Cerebellar cortex (tissue), 1 donor: ENCODE measurements at regions not wholly inside any gene's neighbourhood (a gene's known extent, or its start where the extent isn't known, plus 50 kb on each side); places are given as distances from the start of the nearest gene placed in this dataset.
A peak's percentile ranks its signal among the peaks of the same experiment; 100 is the strongest.

Experiments used
- DNase-seq: peaks from one replicate; pipeline ENCODE4 v3.0.0-alpha.2; 2015; ENCODE audit warnings: low spot score

GRCh38 chr4:149296503-149296902 lies 519.1 kb downstream of the IQCM start:
- DNase-seq = no peak

- no peak for DNase-seq
Measured at GRCh38 chr4:149296084-149296483, 519.6 kb downstream of the IQCM start.

GRCh38 chr4:149294601-149295000 lies 521.0 kb downstream of the IQCM start:
- no peak for DNase-seq

GRCh38 chr4:149293046-149293649 lies 522.5 kb downstream of the IQCM start:
- peak; percentile 3 for DNase-seq

GRCh38 chr4:149292425-149293007 lies 523.1 kb downstream of the IQCM start:
- peak; percentile 52 for DNase-seq

- peak; percentile 69 for DNase-seq
Measured at GRCh38 chr4:149291463-149291862, 524.2 kb downstream of the IQCM start.

- no peak for DNase-seq
Measured at GRCh38 chr4:149280806-149281205, 534.8 kb downstream of the IQCM start.

- no peak for DNase-seq
Measured at GRCh38 chr4:149279776-149280175, 535.9 kb downstream of the IQCM start.

- no peak for DNase-seq
Measured at GRCh38 chr4:149279331-149279730, 536.3 kb downstream of the IQCM start.

GRCh38 chr4:149277705-149278104 lies 537.9 kb downstream of the IQCM start:
- no peak for DNase-seq

GRCh38 chr4:149269835-149270234 lies 545.8 kb downstream of the IQCM start:
- no peak for DNase-seq

GRCh38 chr4:149266301-149266700 lies 549.3 kb downstream of the IQCM start:
- no peak for DNase-seq

GRCh38 chr4:149265645-149266044 lies 550.0 kb downstream of the IQCM start:
- DNase-seq = no peak

- DNase-seq = peak; percentile 37
Measured at GRCh38 chr4:149264093-149264733, 551.4 kb downstream of the IQCM start.

- DNase-seq = peak; percentile 29
Measured at GRCh38 chr4:149248191-149248764, 567.4 kb downstream of the IQCM start.

GRCh38 chr4:149247164-149247563 lies 568.5 kb downstream of the IQCM start:
- no peak for DNase-seq

- DNase-seq = no peak
Measured at GRCh38 chr4:149245333-149245732, 570.3 kb downstream of the IQCM start.

- DNase-seq = no peak
Measured at GRCh38 chr4:149238097-149238496, 577.5 kb downstream of the IQCM start.

GRCh38 chr4:149234798-149235197 lies 580.8 kb downstream of the IQCM start:
- no peak for DNase-seq

- no peak for DNase-seq
Measured at GRCh38 chr4:149223659-149224058, 592.0 kb downstream of the IQCM start.

GRCh38 chr4:149218672-149219071 lies 597.0 kb downstream of the IQCM start:
- DNase-seq = no peak

GRCh38 chr4:149214301-149214700 lies 601.3 kb downstream of the IQCM start:
- DNase-seq = no peak

GRCh38 chr4:149211876-149212275 lies 603.8 kb downstream of the IQCM start:
- no peak for DNase-seq
